ENCODE measurements at regions not wholly inside any gene's neighbourhood (a gene's known extent, or its start where the extent isn't known, plus 50 kb on each side); places are given as distances from the start of the nearest gene placed in this dataset.

DNA sequence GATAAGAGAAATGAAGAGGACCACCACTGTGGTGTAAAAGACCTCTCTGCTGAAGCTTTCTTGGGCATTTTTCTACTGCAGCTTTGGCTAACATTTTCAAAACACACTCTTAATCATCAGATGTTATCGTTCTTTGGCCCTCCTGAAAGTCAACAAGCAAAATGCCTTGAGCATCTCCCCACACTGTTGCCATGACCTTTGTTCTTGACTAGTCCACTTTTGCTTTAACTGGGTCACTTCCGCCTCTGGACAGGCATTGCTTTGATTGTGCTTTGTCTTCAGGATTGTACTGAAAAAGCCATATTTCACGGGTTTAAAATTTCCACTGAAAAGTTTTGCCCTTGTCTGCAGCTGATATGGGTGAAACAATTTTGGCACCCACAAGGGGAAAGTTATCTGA is 107.8 kb upstream of the CXCL12 start:
- TF ChIP-seq EZH2 (IDR thresholded peaks at IDR 0.05; ENCODE audit: borderline replicate concordance, low read depth, low read length) (no peak), ZNF79 (CRISPR knock-in tag; IDR thresholded peaks at IDR 0.05; ENCODE audit: low read depth) (no peak)

Data from K562 (cell line).